Stimulated activated CD4-positive, alpha-beta T cell treated with anti-CD3 and anti-CD28 coated beads, Interleukin-15, amount 100 ng/mL, for 24 hours (primary cell): ENCODE measurements at regions not wholly inside any gene's neighbourhood (a gene's known extent, or its start where the extent isn't known, plus 50 kb on each side); places are given as distances from the start of the nearest gene placed in this dataset.
"Not testable (repeated sequence)": the region's sequence is repeated elsewhere in the genome, so short reads cannot be mapped to it uniquely, and the experiment has no call there.

Experiments used
- DNase-seq: peaks from one replicate; pipeline ENCODE4 v3.0.0-alpha.2; 2020

GRCh38 chr1:194859481-194860154 is 1673.2 kb upstream of the B3GALT2 start:
- DNase-seq = not testable (repeated sequence)

DNA sequence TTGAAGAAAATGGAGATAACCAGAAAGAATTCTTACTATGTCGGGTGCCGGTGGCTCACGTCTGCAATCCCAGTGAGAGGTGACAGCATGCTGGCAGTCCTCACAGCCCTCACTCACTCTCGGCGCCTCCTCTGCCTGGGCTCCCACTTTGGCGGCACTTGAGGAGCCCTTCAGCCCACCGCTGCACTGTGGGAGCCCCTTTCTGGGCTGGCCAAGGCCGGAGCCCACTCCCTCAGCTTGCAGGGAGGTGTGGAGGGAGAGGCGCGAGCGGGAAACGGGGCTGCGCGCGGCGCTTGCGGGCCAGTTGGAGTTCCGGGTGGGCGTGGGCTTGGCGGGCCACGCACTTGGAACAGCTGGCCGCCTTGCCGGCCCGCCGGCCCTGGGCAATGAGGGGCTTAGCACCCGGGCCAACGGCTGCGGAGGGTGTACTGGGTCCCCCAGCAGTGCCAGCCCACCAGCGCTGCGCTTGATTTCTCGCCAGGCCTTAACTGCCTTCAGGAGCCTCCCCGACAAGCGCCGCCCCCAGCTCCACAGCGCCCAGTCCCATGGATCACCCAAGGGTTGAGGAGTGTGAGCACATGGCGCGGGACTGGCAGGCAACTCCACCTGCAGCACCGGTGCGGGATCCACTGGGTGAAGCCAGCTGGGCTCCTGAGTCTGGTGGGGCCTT is 1672.5 kb upstream of the B3GALT2 start:
- DNase-seq = not testable (repeated sequence)

- DNase-seq = no peak
Observed at GRCh38 chr1:194857413-194857812, 1671.0 kb upstream of the B3GALT2 start.

DNA sequence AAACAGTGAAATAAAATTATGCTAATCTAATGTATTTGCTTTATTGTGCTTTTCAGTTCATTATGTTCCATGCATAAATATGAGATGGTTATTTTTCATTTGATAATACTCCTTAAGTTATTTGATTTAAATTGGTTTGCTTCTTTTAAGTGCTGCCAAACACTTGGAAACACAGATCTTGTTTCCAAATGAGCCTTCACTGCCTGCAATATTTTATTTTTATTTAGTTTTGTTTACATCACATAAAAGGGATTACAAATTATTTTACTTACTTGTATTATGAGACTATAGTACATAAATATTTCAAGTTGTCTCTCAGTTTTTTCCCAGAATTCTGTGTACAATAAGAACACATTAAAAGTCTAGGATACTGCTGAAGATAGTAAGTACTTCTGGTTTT is 1662.4 kb upstream of the B3GALT2 start:
- DNase-seq = no peak

GRCh38 chr1:194846488-194846887 is 1660.1 kb upstream of the B3GALT2 start:
- DNase-seq = no peak

DNA sequence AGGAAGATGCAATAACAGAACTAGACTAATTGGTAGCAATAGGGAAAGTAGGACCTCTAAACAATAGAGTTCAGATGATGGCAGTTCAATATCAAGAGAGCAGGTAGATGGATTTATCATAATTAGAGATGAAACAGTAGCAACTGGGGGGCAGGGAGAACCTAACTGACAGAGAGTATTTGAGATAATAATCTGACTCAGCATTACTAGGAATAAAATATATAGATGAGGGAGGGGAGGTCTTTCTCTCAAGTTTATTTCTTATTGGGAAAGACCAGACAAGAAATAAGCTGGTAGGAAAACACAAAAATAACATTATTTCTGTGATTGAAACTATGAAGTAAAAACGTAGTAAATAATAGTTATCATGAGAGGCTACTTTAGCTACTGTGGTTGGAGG is 1656.7 kb upstream of the B3GALT2 start:
- no peak for DNase-seq

- no peak for DNase-seq
Observed at GRCh38 chr1:194833111-194833510, 1646.7 kb upstream of the B3GALT2 start.

GRCh38 chr1:194831595-194831994 is 1645.2 kb upstream of the B3GALT2 start:
- not testable (repeated sequence) for DNase-seq

DNA sequence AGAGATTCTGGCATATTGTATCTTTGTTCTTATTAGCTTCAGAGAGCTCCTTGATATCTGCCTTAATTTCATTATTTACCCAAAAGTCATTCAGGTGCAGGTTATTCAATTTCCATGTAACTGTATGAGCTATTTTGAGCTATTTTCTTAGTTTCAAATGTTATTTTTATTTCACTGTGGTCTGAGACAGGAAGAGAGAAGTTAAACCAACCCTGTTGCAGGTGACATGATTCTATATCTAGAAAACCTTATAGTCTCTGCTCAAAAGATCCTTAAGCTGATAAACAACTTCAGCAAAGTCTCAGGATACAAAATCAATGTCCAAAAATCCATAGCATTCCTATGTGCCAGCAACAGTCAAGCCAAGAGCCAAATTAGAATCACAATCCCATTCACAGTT is 1644.0 kb upstream of the B3GALT2 start:
- DNase-seq = no peak

GRCh38 chr1:194829492-194829891 is 1643.1 kb upstream of the B3GALT2 start:
- no peak for DNase-seq

GRCh38 chr1:194825382-194825781 is 1639.0 kb upstream of the B3GALT2 start:
- no peak for DNase-seq

DNA sequence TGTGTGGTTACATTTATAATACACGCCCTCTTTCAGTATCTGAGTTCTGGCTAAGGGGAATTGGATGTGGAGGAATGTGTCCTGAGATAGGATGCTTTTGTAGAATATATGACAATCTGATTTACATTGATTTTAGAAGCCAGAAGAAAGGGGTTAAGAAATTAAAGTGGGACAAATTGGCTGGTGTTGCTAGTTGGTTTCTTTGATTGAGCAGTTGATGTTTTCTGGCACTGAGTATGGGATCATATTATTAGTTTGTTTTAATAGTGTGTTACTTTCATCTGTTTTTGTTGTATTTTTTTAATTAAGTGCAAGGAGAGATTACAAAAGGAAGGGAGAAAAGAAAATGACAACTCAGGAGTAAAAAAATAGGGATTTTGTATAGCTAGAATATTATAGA is 1634.7 kb upstream of the B3GALT2 start:
- no peak for DNase-seq

DNA sequence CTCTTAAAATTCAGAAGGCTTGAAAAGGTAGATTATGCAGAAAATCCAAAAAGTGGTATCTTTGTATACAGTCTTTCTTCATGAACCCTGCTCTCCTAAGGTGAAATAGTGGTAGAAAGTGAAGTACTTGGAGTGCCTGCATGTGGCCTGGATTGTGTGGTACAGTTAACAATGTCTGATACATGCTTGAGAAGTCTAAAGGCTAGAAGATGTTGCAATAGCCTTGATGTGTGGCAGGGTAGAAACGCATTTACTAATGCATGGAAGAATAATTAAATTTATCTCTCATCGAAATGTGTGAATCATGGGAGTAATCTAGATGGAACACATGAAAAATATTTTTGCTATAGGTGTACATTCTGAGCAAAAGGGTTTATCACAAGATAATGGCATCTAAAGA is 1632.3 kb upstream of the B3GALT2 start:
- no peak for DNase-seq

DNA sequence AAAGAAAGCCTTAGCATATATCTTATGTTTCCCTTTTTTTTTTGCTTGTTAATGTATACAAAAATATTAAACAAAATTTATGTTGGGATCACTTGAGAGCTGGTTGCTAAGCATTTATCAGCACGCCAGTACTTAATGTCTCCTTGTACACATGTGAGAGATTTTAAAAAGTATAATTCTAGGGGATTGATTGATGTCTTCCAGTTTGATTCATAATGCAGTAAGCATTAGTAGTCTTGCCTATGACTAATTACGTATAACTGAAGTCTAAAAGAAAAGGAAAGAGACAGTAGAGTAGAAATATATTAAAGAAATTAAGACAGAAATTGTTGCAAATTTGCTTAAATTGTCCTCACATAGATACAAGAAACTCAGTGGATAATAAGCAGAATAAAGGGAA is 1630.4 kb upstream of the B3GALT2 start:
- no peak for DNase-seq

DNA sequence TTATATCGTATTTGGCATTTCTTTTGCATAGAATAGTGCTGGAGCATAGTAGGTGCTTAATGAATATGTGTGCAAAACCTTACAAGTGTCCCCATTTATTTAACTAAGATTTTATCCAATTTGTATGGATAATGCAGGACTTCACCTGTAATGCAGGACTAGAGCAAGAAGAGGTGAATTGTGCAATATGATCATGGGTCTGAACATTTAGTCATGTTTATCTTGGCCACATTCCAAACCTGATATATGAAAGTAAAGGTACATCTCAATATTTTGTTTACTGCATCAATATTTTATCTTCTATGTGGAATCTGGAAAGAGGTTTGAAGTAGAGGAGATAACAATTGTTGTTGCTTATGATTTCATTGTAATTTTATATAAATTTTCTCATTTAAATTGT is 1626.7 kb upstream of the B3GALT2 start:
- DNase-seq = no peak

GRCh38 chr1:194809665-194810064 is 1623.3 kb upstream of the B3GALT2 start:
- no peak for DNase-seq

GRCh38 chr1:194809215-194809614 is 1622.8 kb upstream of the B3GALT2 start:
- DNase-seq = no peak

GRCh38 chr1:194807530-194808220 is 1621.3 kb upstream of the B3GALT2 start:
- DNase-seq = no peak

DNA sequence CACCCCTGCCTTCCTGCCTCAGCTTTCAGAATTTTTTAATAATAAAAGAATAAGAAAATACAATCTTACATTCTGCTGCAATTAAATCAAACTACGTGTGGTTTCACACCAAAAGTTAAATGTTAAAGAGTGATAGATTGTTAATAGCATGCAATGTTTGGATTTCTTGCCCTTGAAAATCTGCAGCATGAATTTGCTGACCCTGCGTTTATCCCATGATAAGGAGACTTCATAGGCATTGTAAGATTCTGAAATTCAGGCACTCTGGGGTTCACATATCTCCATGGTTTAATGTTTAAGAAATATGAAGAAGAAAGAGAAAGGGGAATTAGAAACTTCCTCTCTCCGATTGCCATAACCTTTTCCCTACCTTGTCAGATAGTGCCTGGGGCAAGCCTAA is 1616.2 kb upstream of the B3GALT2 start:
- DNase-seq = no peak

- DNase-seq = no peak
Observed at GRCh38 chr1:194795917-194796593, 1609.6 kb upstream of the B3GALT2 start.

DNA sequence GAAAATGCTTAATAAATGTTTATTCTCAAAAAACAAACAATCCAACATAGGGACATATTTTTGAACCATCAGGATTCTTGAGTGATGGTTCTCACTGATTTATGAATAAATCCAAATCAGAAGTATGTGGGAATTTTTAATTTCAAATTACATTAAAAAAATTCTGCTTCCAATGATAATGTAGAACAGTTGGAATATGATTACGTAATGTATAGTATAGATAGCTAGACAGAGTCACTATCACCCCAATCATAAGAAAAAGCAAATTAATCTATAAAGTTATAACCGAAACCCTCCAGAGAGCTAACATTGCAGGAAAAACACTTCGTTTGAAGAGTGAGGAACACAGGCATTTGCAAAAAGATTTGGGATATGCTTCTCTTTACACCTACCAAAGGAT is 1600.6 kb upstream of the B3GALT2 start:
- DNase-seq = no peak

DNA sequence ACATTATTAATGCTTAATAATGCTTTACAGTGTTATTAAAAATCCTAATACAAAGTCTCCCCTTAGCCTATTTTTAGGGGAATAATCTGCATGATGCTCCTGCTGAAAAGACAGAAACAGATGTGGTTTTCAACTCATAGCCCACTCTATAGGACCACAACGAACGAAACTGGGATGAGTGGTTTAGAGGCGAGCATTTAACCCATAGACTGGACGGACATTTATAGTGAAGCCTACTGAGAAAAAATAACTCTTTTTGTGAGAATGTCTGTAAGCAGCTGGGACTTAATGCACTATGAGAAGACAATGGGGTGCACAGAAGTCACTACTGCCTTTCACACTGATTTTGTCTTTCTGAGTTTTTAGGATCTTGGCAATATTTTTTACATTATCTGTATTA is 1599.6 kb upstream of the B3GALT2 start:
- no peak for DNase-seq

GRCh38 chr1:194776657-194777056 is 1590.2 kb upstream of the B3GALT2 start:
- no peak for DNase-seq

GRCh38 chr1:194774535-194774934 is 1588.1 kb upstream of the B3GALT2 start:
- DNase-seq = no peak
